ENCODE measurements at regions not wholly inside any gene's neighbourhood (a gene's known extent, or its start where the extent isn't known, plus 50 kb on each side); places are given as distances from the start of the nearest gene placed in this dataset.

- no peak overlapping the region for H3K27ac ChIP-seq
- H3K4me1 ChIP-seq, result no peaks in the 10 kb centered on the region
- WGBS, 2 donors, result 66% methylated on average over 5 of the region's 5 CpGs
- no peak overlapping the region for H3K4me3 ChIP-seq
- H3K36me3 ChIP-seq, result no peaks in the 10 kb centered on the region
- TF ChIP-seq, protein P1, sequence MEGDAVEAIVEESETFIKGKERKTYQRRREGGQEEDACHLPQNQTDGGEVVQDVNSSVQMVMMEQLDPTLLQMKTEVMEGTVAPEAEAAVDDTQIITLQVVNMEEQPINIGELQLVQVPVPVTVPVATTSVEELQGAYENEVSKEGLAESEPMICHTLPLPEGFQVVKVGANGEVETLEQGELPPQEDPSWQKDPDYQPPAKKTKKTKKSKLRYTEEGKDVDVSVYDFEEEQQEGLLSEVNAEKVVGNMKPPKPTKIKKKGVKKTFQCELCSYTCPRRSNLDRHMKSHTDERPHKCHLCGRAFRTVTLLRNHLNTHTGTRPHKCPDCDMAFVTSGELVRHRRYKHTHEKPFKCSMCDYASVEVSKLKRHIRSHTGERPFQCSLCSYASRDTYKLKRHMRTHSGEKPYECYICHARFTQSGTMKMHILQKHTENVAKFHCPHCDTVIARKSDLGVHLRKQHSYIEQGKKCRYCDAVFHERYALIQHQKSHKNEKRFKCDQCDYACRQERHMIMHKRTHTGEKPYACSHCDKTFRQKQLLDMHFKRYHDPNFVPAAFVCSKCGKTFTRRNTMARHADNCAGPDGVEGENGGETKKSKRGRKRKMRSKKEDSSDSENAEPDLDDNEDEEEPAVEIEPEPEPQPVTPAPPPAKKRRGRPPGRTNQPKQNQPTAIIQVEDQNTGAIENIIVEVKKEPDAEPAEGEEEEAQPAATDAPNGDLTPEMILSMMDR (IDR thresholded peaks at IDR 0.05), result no peak
- TF ChIP-seq POLR2A (IDR thresholded peaks at IDR 0.05), result no peak
- TF ChIP-seq EP300 (IDR thresholded peaks at IDR 0.05), result no peak
- H3K27me3 ChIP-seq, result no peaks in the 10 kb centered on the region
- H3K9me3 ChIP-seq, result no peaks in the 10 kb centered on the region
- DNase-seq (ENCODE audit: low spot score in 2 of 2), result no peak
Observed at GRCh38 chr20:22515264-22515663, 69.1 kb downstream of the FOXA2 start.

- 73 to 83% methylated on average over 4 of the region's 4 CpGs for WGBS, 2 donors
- TF ChIP-seq POLR2A (IDR thresholded peaks at IDR 0.05), result no peak
- TF ChIP-seq, protein P1 (IDR thresholded peaks at IDR 0.05), result no peak
- TF ChIP-seq EP300 (IDR thresholded peaks at IDR 0.05), result no peak
- H3K27me3 ChIP-seq, result no peaks in the 10 kb centered on the region
- H3K4me1 ChIP-seq, result no peaks in the 10 kb centered on the region
- H3K9me3 ChIP-seq, result no peaks in the 10 kb centered on the region
- H3K27ac ChIP-seq, result no peak overlapping the region
- H3K4me3 ChIP-seq, result no peak overlapping the region
- H3K36me3 ChIP-seq, result no peaks in the 10 kb centered on the region
- DNase-seq (ENCODE audit: low spot score in 2 of 2), result no peak
Observed at GRCh38 chr20:22513574-22513973, 70.8 kb downstream of the FOXA2 start.

- TF ChIP-seq EP300 (IDR thresholded peaks at IDR 0.05) (no peak), POLR2A (IDR thresholded peaks at IDR 0.05) (no peak)
- TF ChIP-seq, protein P1 (IDR thresholded peaks at IDR 0.05), result no peak
- WGBS, 2 donors, result 73 to 78% methylated on average over 1 of the region's 1 CpG
Observed at GRCh38 chr20:22512911-22513489, 71.4 kb downstream of the FOXA2 start.

GRCh38 chr20:22511943-22512910 is 72.1 kb downstream of the FOXA2 start:
- H3K27ac ChIP-seq, result no peak overlapping the region
- no peaks in the 10 kb centered on the region for H3K4me1 ChIP-seq
- 41 to 50% methylated on average over 14 to 17 of the region's 17 CpGs for WGBS, 2 donors
- H3K27me3 ChIP-seq, result no peaks in the 10 kb centered on the region
- no peaks in the 10 kb centered on the region for H3K9me3 ChIP-seq
- H3K36me3 ChIP-seq, result no peaks in the 10 kb centered on the region
- TF ChIP-seq POLR2A (IDR thresholded peaks at IDR 0.05) (no peak), EP300 (IDR thresholded peaks at IDR 0.05) (no peak)
- TF ChIP-seq, protein P1 (IDR thresholded peaks at IDR 0.05), result no peak
- H3K4me3 ChIP-seq, result no peak overlapping the region
- no peak for DNase-seq (ENCODE audit: low spot score in 2 of 2)

More at GRCh38 chr20:22512911-22513489, 71.4 kb downstream of the FOXA2 start:
- Histone ChIP-seq H3K4me1 (no peaks in the 10 kb centered on the region), H3K36me3 (no peaks in the 10 kb centered on the region), H3K27ac (no peak overlapping the region), H3K4me3 (no peak overlapping the region), H3K27me3 (no peaks in the 10 kb centered on the region), H3K9me3 (no peaks in the 10 kb centered on the region)
- no peak for DNase-seq (ENCODE audit: low spot score in 2 of 2)

GRCh38 chr20:22509843-22510147 is 74.6 kb downstream of the FOXA2 start:
- no peak for DNase-seq (ENCODE audit: low spot score in 2 of 2)
- no peaks in the 10 kb centered on the region for H3K36me3 ChIP-seq
- no peaks in the 10 kb centered on the region for H3K9me3 ChIP-seq
- TF ChIP-seq, protein P1 (IDR thresholded peaks at IDR 0.05), result no peak
- TF ChIP-seq EP300 (IDR thresholded peaks at IDR 0.05) (no peak), POLR2A (IDR thresholded peaks at IDR 0.05) (no peak)
- no peak overlapping the region for H3K4me3 ChIP-seq
- no peaks in the 10 kb centered on the region for H3K4me1 ChIP-seq
- H3K27ac ChIP-seq, result no peak overlapping the region
- no peaks in the 10 kb centered on the region for H3K27me3 ChIP-seq
- 87 to 88% methylated on average over 3 of the region's 3 CpGs for WGBS, 2 donors
